Endodermal cell (in vitro differentiated cells): ENCODE measurements at regions not wholly inside any gene's neighbourhood (a gene's known extent, or its start where the extent isn't known, plus 50 kb on each side); places are given as distances from the start of the nearest gene placed in this dataset.

Source experiments
- DNase-seq: peaks from one replicate; pipeline ENCODE4 v3.0.0-alpha.2; 2017
- H3K27ac ChIP-seq: 2 replicates; pipeline ENCODE4 v1.5.1; 2013; ENCODE audit warnings: mild to moderate bottlenecking, low read depth, low read length, moderate library complexity
- H3K27me3 ChIP-seq: 2 replicates; pipeline ENCODE4 v1.6.1; 2013; ENCODE audit warnings: mild to moderate bottlenecking, low read length, moderate library complexity; ENCODE audit not compliant: insufficient read depth, control insufficient read depth, poor library complexity, severe bottlenecking
- H3K36me3 ChIP-seq: 2 replicates; pipeline ENCODE4 v1.7.0; 2013; ENCODE audit warnings: mild to moderate bottlenecking, low read length, moderate library complexity; ENCODE audit not compliant: control insufficient read depth, insufficient read depth
- H3K4me1 ChIP-seq: one replicate; pipeline ENCODE4 v1.7.0; 2013; ENCODE audit warnings: low read length; ENCODE audit not compliant: control insufficient read depth, insufficient read depth
- H3K4me3 ChIP-seq: 2 replicates; pipeline ENCODE4 v1.5.1; 2013; ENCODE audit warnings: mild to moderate bottlenecking, low read length, moderate library complexity
- H3K9ac ChIP-seq: 2 replicates; pipeline ENCODE4 v1.6.1; 2013; ENCODE audit warnings: mild to moderate bottlenecking, low read length, moderate library complexity; ENCODE audit not compliant: poor library complexity, severe bottlenecking; ENCODE audit errors: extremely low read depth
- H3K9me3 ChIP-seq: 2 replicates; pipeline ENCODE4 v1.6.1; 2013; ENCODE audit warnings: mild to moderate bottlenecking, low read length, moderate library complexity; ENCODE audit not compliant: control insufficient read depth
- H3K27ac Mint-ChIP-seq: 2 replicates; pipeline ENCODE4 v1.8.0; 2020; ENCODE audit warnings: mixed read lengths
- H3K27me3 Mint-ChIP-seq: 2 replicates; pipeline ENCODE4 v1.8.0; 2021; ENCODE audit warnings: mild to moderate bottlenecking, mixed read lengths; ENCODE audit not compliant: insufficient read depth
- H3K36me3 Mint-ChIP-seq: 2 replicates; pipeline ENCODE4 v1.8.0; 2020; ENCODE audit warnings: low read depth, mixed read lengths
- H3K4me1 Mint-ChIP-seq: 2 replicates; pipeline ENCODE4 v1.8.0; 2020; ENCODE audit warnings: mixed read lengths
- H3K4me3 Mint-ChIP-seq: 2 replicates; pipeline ENCODE4 v1.8.0; 2020; ENCODE audit warnings: mild to moderate bottlenecking, moderate library complexity, mixed read lengths
- H3K9me3 Mint-ChIP-seq: 2 replicates; pipeline ENCODE4 v1.8.0; 2020; ENCODE audit warnings: mild to moderate bottlenecking, mixed read lengths
- CTCF ChIP-seq: fragments of 200-600 bp; sonication (generic); conservative IDR thresholded peaks from 2 replicates; pipeline ENCODE4 v1.5.0; 2021; ENCODE audit warnings: antibody characterized with exemption, mild to moderate bottlenecking
- WGBS, 2 experiments: methylation state at CpG; one replicate each; pipeline versions ENCODE4 v1.1.5 to v1.1.7; 2013; ENCODE audit warnings: missing lambda C conversion rate in 2 of 2, mixed read lengths in 1 of 2; ENCODE audit not compliant: insufficient coverage in 1 of 2, insufficient read length in 1 of 2; 5-methylcytosine and 5-hydroxymethylcytosine counted together

DNA sequence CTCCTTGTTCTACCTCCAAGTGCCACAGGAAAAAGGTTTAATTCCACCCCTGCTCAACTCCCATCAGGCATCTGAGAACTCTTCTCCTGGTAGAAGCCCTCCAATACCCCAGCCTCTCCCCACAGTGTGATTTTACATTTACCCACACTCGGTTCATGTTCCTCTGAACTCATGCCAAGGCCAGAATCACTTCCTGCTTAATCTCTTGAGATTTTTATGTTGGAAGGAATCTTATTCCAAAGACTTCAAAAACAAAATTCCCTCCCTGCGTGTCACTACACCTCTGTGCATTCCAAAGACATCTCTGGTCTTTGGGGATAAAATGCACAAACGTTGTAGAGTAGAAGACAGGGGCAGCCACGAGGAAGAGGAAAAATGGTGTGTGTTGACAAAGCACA lies 186.8 kb downstream of the ACTL7B start:
- no peak for TF ChIP-seq CTCF
- no peaks in the 10 kb centered on the region for H3K9me3 Mint-ChIP-seq
- Histone ChIP-seq H3K27ac (no peak overlapping the region), H3K9me3 (no peaks in the 10 kb centered on the region), H3K36me3 (no peaks in the 10 kb centered on the region), H3K27me3 (peaks cover 21% of the 10 kb centered on the region), H3K4me3 (no peak overlapping the region), H3K4me1 (no peaks in the 10 kb centered on the region), H3K9ac (no peak overlapping the region)
- 81 to 86% methylated on average over 3 to 4 of the region's 4 CpGs for WGBS, 2 experiments
- H3K27ac Mint-ChIP-seq = no peak overlapping the region
- no peaks in the 10 kb centered on the region for H3K4me1 Mint-ChIP-seq
- no peak overlapping the region for H3K4me3 Mint-ChIP-seq
- DNase-seq = no peak
- H3K36me3 Mint-ChIP-seq = no peaks in the 10 kb centered on the region
- peaks cover 20% of the 10 kb centered on the region for H3K27me3 Mint-ChIP-seq

- H3K27me3 Mint-ChIP-seq = peaks cover 18% of the 10 kb centered on the region
- H3K4me3 Mint-ChIP-seq = no peak overlapping the region
- H3K36me3 Mint-ChIP-seq = no peaks in the 10 kb centered on the region
- no peaks in the 10 kb centered on the region for H3K4me1 Mint-ChIP-seq
- no peak for TF ChIP-seq CTCF
- 92 to 96% methylated on average over 3 to 5 of the region's 5 CpGs for WGBS, 2 experiments
- no peak for DNase-seq
- Histone ChIP-seq H3K36me3 (no peaks in the 10 kb centered on the region), H3K27ac (no peak overlapping the region), H3K4me1 (no peaks in the 10 kb centered on the region), H3K27me3 (peaks cover 19% of the 10 kb centered on the region), H3K4me3 (no peak overlapping the region), H3K9ac (no peak overlapping the region), H3K9me3 (no peaks in the 10 kb centered on the region)
- H3K27ac Mint-ChIP-seq = no peak overlapping the region
- H3K9me3 Mint-ChIP-seq = no peaks in the 10 kb centered on the region
Observed at GRCh38 chr9:108668191-108668937, 187.4 kb downstream of the ACTL7B start.

DNA sequence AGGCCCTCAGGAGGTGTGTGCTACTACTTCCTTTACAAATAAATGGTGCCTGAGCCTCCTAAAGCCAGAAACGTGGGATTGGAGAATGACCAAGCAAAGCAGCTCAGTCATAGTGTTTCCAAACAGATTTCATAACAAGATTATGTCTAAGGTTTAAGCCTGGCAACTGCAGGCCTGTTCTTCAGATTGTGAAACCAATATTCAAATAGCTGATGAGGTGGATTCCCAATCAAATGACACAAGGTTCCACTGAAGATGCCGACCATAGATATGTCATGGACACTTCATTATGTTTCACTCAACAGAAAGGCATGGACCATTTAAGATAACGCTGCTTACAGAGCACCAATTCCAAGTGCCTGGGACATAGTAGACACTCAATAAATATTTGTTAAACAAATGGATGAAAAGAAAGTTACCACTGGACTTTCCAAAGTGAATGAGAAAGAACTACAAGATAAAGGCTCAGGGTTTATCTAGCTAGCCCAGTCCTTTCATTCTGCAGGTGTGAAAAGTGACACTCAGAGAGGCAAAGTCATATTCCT lies 189.5 kb downstream of the ACTL7B start:
- DNase-seq = no peak
- no peak for TF ChIP-seq CTCF
- H3K9me3 ChIP-seq = peaks cover 5% of the 10 kb centered on the region
- Mint-ChIP-seq H3K4me1 (no peaks in the 10 kb centered on the region), H3K9me3 (peaks cover 14% of the 10 kb centered on the region), H3K4me3 (no peak overlapping the region), H3K27me3 (peaks cover 11% of the 10 kb centered on the region), H3K27ac (no peak overlapping the region), H3K36me3 (no peaks in the 10 kb centered on the region)
- H3K4me3 ChIP-seq = no peak overlapping the region
- H3K27ac ChIP-seq = no peak overlapping the region
- no peak overlapping the region for H3K9ac ChIP-seq
- H3K27me3 ChIP-seq = peaks cover 8% of the 10 kb centered on the region
- H3K36me3 ChIP-seq = no peaks in the 10 kb centered on the region
- no peaks in the 10 kb centered on the region for H3K4me1 ChIP-seq
- WGBS, 2 experiments = 91 to 100% methylated on average over 3 of the region's 3 CpGs
